K562 (cell line): ENCODE measurements at regions not wholly inside any gene's neighbourhood (a gene's known extent, or its start where the extent isn't known, plus 50 kb on each side); places are given as distances from the start of the nearest gene placed in this dataset.

Experiments
- ATAC-seq: fragments of 200-7000 bp; cut with Tn5 transposase; 3 replicates; pipeline ENCODE4 v1.9.1; 2020; ENCODE audit warnings: moderate library complexity
- BruUV-seq: library from RNA; stranded (reverse); fragments of 400-500 nt; replicated peaks from 2 replicates; lab custom pipeline; 2021; lab: Mats Ljungman, UMichigan
- CTCF ChIA-PET: fragments of 300-600 bp; formaldehyde crosslinking; extraction: SDS; loops from one replicate; lab custom pipeline; 2021; ENCODE audit warnings: low intra/inter-chr PET ratio; lab: Yijun Ruan, JAX
- POLR2A ChIA-PET: fragments of 300-600, 350-650 bp; sonication (Branson Sonifier 250); formaldehyde crosslinking; extraction: SDS; loops from one replicate; lab custom pipeline; 2021; ENCODE audit warnings: antibody characterized with exemption, inconsistent platforms; lab: Yijun Ruan, JAX
- DNase-seq, 4 experiments: peaks; one replicate each; pipeline versions ENCODE4 v3.0.0 to v3.0.0-alpha.2; 2011 to 2018; ENCODE audit warnings: low spot score in 3 of 4, mixed read lengths in 3 of 4; ENCODE audit errors: extremely low read depth in 1 of 4
- FAIRE-seq: peaks from 2 replicates; lab custom pipeline; 2011; peaks lifted over from hg19 to GRCh38; lab: Jason Lieb, UNC
- H2AFZ ChIP-seq: 2 replicates; pipeline ENCODE4 v1.6.0; 2011; ENCODE audit warnings: low read depth, low read length, control low read depth, inconsistent platforms
- H3K27ac ChIP-seq: fragments of 200-600 bp; 3 replicates; pipeline ENCODE4 v1.8.0; 2011; ENCODE audit warnings: low read depth, mild to moderate bottlenecking, control low read depth, inconsistent platforms, low read length, moderate library complexity, mixed read lengths; ENCODE audit errors: extremely low read depth
- H3K27me3 ChIP-seq, 2 experiments: fragments of 300-600 bp in 1 of 2; 2 replicates in 1 of 2; 3 replicates in 1 of 2; pipeline versions ENCODE4 v1.6.0 to v1.8.0; 2011; ENCODE audit warnings: inconsistent platforms in 2 of 2, low read length in 2 of 2, mild to moderate bottlenecking in 1 of 2, mixed read lengths in 1 of 2, moderate library complexity in 1 of 2; ENCODE audit not compliant: control insufficient read depth in 2 of 2, insufficient read depth in 2 of 2
- H3K36me3 ChIP-seq: fragments of 300-600 bp; 3 replicates; pipeline ENCODE4 v1.8.0; 2011; ENCODE audit warnings: mild to moderate bottlenecking, low read length, inconsistent platforms; ENCODE audit not compliant: control insufficient read depth, insufficient read depth
- H3K4me1 ChIP-seq, 2 experiments: fragments of 200-600 bp in 1 of 2; replicated peaks in 1 of 2; 2 replicates in 1 of 2; 3 replicates in 1 of 2; pipeline versions ENCODE4 v1.5.1 to v1.8.0; 2011; ENCODE audit warnings: inconsistent platforms in 2 of 2, low read length in 2 of 2, mild to moderate bottlenecking in 1 of 2, mixed read lengths in 1 of 2, moderate library complexity in 1 of 2; ENCODE audit not compliant: control insufficient read depth in 2 of 2, insufficient read depth in 2 of 2
- H3K4me2 ChIP-seq: 2 replicates; pipeline ENCODE4 v1.6.1; 2011; ENCODE audit warnings: low read length, control low read depth, inconsistent platforms, mixed read lengths; ENCODE audit not compliant: insufficient read depth
- H3K4me3 ChIP-seq: fragments of 200-600 bp; sonication (generic), shearing (Covaris generic); 2 replicates; pipeline ENCODE4 v1.5.1; 2016; ENCODE audit warnings: control low read depth, inconsistent platforms
- H3K79me2 ChIP-seq: fragments of 200-600 bp; 3 replicates; pipeline ENCODE4 v1.8.0; 2011; ENCODE audit warnings: low read length, inconsistent platforms; ENCODE audit not compliant: control insufficient read depth, insufficient read depth
- H3K9ac ChIP-seq, 2 experiments: 2 replicates each; pipeline versions ENCODE4 v1.6.0 to v1.6.1; 2011; ENCODE audit warnings: low read depth in 2 of 2, low read length in 2 of 2, control low read depth in 1 of 2, inconsistent platforms in 1 of 2, mild to moderate bottlenecking in 1 of 2, mixed read lengths in 1 of 2; ENCODE audit not compliant: insufficient read depth in 1 of 2
- H3K9me1 ChIP-seq: one replicate; pipeline ENCODE4 v1.6.0; 2011; ENCODE audit warnings: inconsistent platforms, mild to moderate bottlenecking, low read length, moderate library complexity; ENCODE audit not compliant: control insufficient read depth, insufficient read depth
- H3K9me3 ChIP-seq: replicated peaks from 2 replicates; pipeline ENCODE4 v1.5.1; 2011; ENCODE audit warnings: low read depth, low read length, inconsistent platforms; ENCODE audit not compliant: control insufficient read depth, insufficient read depth
- H4K20me1 ChIP-seq: replicated peaks from 2 replicates; pipeline ENCODE4 v1.6.1; 2011; ENCODE audit warnings: low read length, inconsistent platforms, mixed read lengths; ENCODE audit not compliant: control insufficient read depth, insufficient read depth
- PTRF ChIP-seq: fragments of 450-650 bp; IDR thresholded peaks from 2 replicates; pipeline ENCODE4 v1.6.1; 2016; ENCODE audit warnings: mild to moderate bottlenecking, missing genetic modification characterization, missing compliant biosample characterization
- REST ChIP-seq, 2 experiments: fragments of 450-650 bp; formaldehyde crosslinking in 1 of 2; IDR thresholded peaks; 2 replicates each; pipeline versions ENCODE4 v1.4.0 to v1.6.1; 2014 to 2020; ENCODE audit warnings: mild to moderate bottlenecking in 2 of 2, borderline replicate concordance in 1 of 2, low read depth in 1 of 2
- SNIP1 ChIP-seq: fragments of 450-650 bp; IDR thresholded peaks from 2 replicates; pipeline ENCODE4 v1.7.1; 2017; ENCODE audit warnings: low read depth, mild to moderate bottlenecking
- ZBTB40 ChIP-seq, 2 experiments: fragments of 450-650 bp in 1 of 2; sonication (generic) in 1 of 2; formaldehyde crosslinking in 1 of 2; IDR thresholded peaks; 2 replicates each; pipeline versions ENCODE4 v1.7.1 to v1.9.0; 2016 to 2022; ENCODE audit warnings: inconsistent platforms in 1 of 2, mild to moderate bottlenecking in 1 of 2, missing genetic modification reagents in 1 of 2
- ZNF146 ChIP-seq: IDR thresholded peaks from one replicate; pipeline ENCODE4 v1.6.1; 2018; ENCODE audit warnings: missing compliant biosample characterization; ENCODE audit not compliant: unreplicated experiment
- WGBS: fragments of 100-300 bp; shearing (Covaris generic); methylation state at CpG from one replicate; pipeline ENCODE4 v1.1.6; 2016; ENCODE audit warnings: low coverage, mixed read lengths; ENCODE audit not compliant: insufficient coverage; ENCODE audit errors: missing lambda C conversion rate; 5-methylcytosine and 5-hydroxymethylcytosine counted together
- in situ Hi-C: fragments of 300-500 bp; cut with MboI; formaldehyde crosslinking; loops from 4 replicates; pipeline ENCODE4 v1.15.0; 2018; ENCODE audit warnings: inconsistent platforms, mixed read lengths
- intact Hi-C: fragments of 100-400 bp; cut with micrococcal nuclease; formaldehyde crosslinking; loops from 2 replicates; pipeline ENCODE4 v1.14.2; 2022

- CTCF ChIA-PET, result no interaction called here
- intact Hi-C loops (no loop called here), in situ Hi-C loops (no loop called here)
- no peak overlapping the region for H3K4me3 ChIP-seq
- no peak overlapping the region for H3K4me2 ChIP-seq
- H3K9me3 ChIP-seq, result no peaks in the 10 kb centered on the region
- no peak overlapping the region for H3K27ac ChIP-seq
- H3K9ac ChIP-seq, result no peak overlapping the region
- WGBS, result 35% methylated on average over 1 of the region's 1 CpG
- no peaks in the 10 kb centered on the region for H3K36me3 ChIP-seq
- DNase-seq, result no peak
- no peaks in the 10 kb centered on the region for H3K27me3 ChIP-seq
- ATAC-seq, result no peak
- no peaks in the 10 kb centered on the region for H3K4me1 ChIP-seq
- no peak overlapping the region for H2AFZ ChIP-seq
- no TSS peak for BruUV-seq
- no peaks in the 10 kb centered on the region for H3K9me1 ChIP-seq
- FAIRE-seq, result no peak
- POLR2A ChIA-PET, result no interaction called here
- no peaks in the 10 kb centered on the region for H3K79me2 ChIP-seq
- H4K20me1 ChIP-seq, result no peaks in the 10 kb centered on the region
- TF ChIP-seq ZNF146 (no peak), REST (IDR thresholded peaks at IDR 0.05; ENCODE audit: borderline replicate concordance) (no peak), REST (CRISPR knock-in tag; IDR thresholded peaks at IDR 0.05; ENCODE audit: low read depth) (no peak), ZBTB40 (IDR thresholded peaks at IDR 0.05) (no peak), ZBTB40 (CRISPR knock-in tag; IDR thresholded peaks at IDR 0.05) (no peak), PTRF (tag) (no peak), SNIP1 (no peak)
Observed at GRCh38 chr4:108486046-108486445, 134.3 kb upstream of the RPL34 start.
